ENCODE measurements at regions not wholly inside any gene's neighbourhood (a gene's known extent, or its start where the extent isn't known, plus 50 kb on each side); places are given as distances from the start of the nearest gene placed in this dataset.
"Not testable (repeated sequence)": the region's sequence is repeated elsewhere in the genome, so short reads cannot be mapped to it uniquely, and the experiment has no call there.

GRCh38 chr15:92780843-92781242, 119.3 kb upstream of the CHD2 start:
- H3K9me3 ChIP-seq, result no peaks in the 10 kb centered on the region
- in situ Hi-C loops (cut with MboI; ENCODE audit: low sequenced_read_pairs in 4 of 4) (loop anchor here (25.0 kb wide), 4 partner anchors 231 to 1331 kb away; no protein-coding TSS in a partner anchor), intact Hi-C loops (cut with DNase I; ENCODE audit: low total_unique reads) (no loop called here)
- H3K36me3 ChIP-seq, result no peaks in the 10 kb centered on the region
- DNase-seq, result no peak
- H3K4me1 ChIP-seq, result peaks cover 0 to 3% of the 10 kb centered on the region in 2 donors
- no peak for ATAC-seq
- no peak overlapping the region for H3K27ac ChIP-seq
- no peaks in the 10 kb centered on the region for H3K27me3 ChIP-seq
- H3K4me3 ChIP-seq, result no peak overlapping the region
- TF ChIP-seq, protein P1, sequence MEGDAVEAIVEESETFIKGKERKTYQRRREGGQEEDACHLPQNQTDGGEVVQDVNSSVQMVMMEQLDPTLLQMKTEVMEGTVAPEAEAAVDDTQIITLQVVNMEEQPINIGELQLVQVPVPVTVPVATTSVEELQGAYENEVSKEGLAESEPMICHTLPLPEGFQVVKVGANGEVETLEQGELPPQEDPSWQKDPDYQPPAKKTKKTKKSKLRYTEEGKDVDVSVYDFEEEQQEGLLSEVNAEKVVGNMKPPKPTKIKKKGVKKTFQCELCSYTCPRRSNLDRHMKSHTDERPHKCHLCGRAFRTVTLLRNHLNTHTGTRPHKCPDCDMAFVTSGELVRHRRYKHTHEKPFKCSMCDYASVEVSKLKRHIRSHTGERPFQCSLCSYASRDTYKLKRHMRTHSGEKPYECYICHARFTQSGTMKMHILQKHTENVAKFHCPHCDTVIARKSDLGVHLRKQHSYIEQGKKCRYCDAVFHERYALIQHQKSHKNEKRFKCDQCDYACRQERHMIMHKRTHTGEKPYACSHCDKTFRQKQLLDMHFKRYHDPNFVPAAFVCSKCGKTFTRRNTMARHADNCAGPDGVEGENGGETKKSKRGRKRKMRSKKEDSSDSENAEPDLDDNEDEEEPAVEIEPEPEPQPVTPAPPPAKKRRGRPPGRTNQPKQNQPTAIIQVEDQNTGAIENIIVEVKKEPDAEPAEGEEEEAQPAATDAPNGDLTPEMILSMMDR (IDR thresholded peaks at IDR 0.05 in 4 of 5, conservative IDR thresholded peaks at IDR 0.05 in 1 of 5), result no peak
- no peak for TF ChIP-seq POLR2A (IDR thresholded peaks at IDR 0.05)

GRCh38 chr15:92781925-92782453, 118.1 kb upstream of the CHD2 start:
- peaks cover 0 to 4% of the 10 kb centered on the region in 2 donors for H3K4me1 ChIP-seq
- DNase-seq, result no peak
- no peak overlapping the region for H3K27ac ChIP-seq
- no peaks in the 10 kb centered on the region for H3K9me3 ChIP-seq
- in situ Hi-C loops (cut with MboI; ENCODE audit: low sequenced_read_pairs in 4 of 4), result loop anchor here (25.0 kb wide), 4 partner anchors 230 to 1330 kb away; no protein-coding TSS in a partner anchor
- intact Hi-C loops (cut with DNase I; ENCODE audit: low total_unique reads), result no loop called here
- no peak for ATAC-seq
- H3K4me3 ChIP-seq, result no peak overlapping the region
- TF ChIP-seq POLR2A (IDR thresholded peaks at IDR 0.05), result no peak
- TF ChIP-seq, protein P1 (IDR thresholded peaks at IDR 0.05 in 4 of 5, conservative IDR thresholded peaks at IDR 0.05 in 1 of 5), result no peak
- no peaks in the 10 kb centered on the region for H3K36me3 ChIP-seq
- H3K27me3 ChIP-seq, result no peaks in the 10 kb centered on the region

- in situ Hi-C loops (cut with MboI; ENCODE audit: low sequenced_read_pairs in 4 of 4), result loop anchor here (25.0 kb wide), 4 partner anchors 225 to 1325 kb away; no protein-coding TSS in a partner anchor
- no peak for ATAC-seq
Measured at GRCh38 chr15:92787116-92787515, 113.0 kb upstream of the CHD2 start.

GRCh38 chr15:92788196-92788595, 111.9 kb upstream of the CHD2 start:
- ATAC-seq, result no peak
- Histone ChIP-seq H3K4me1 (peaks cover 0 to 4% of the 10 kb centered on the region in 2 donors), H3K27me3 (no peaks in the 10 kb centered on the region), H3K36me3 (no peaks in the 10 kb centered on the region), H3K4me3 (no peak overlapping the region), H3K27ac (no peak overlapping the region), H3K9me3 (no peaks in the 10 kb centered on the region)
- no peak for TF ChIP-seq POLR2A (IDR thresholded peaks at IDR 0.05)
- TF ChIP-seq, protein P1 (IDR thresholded peaks at IDR 0.05 in 4 of 5, conservative IDR thresholded peaks at IDR 0.05 in 1 of 5), result no peak
- intact Hi-C loops (cut with DNase I; ENCODE audit: low total_unique reads) (no loop called here), in situ Hi-C loops (cut with MboI; ENCODE audit: low sequenced_read_pairs in 4 of 4) (loop anchor here (25.0 kb wide), 4 partner anchors 224 to 1324 kb away; no protein-coding TSS in a partner anchor)
- DNase-seq, result no peak

More at GRCh38 chr15:92787116-92787515, 113.0 kb upstream of the CHD2 start:
- Histone ChIP-seq H3K4me1 (peaks cover 0 to 4% of the 10 kb centered on the region in 2 donors), H3K9me3 (no peaks in the 10 kb centered on the region), H3K36me3 (no peaks in the 10 kb centered on the region), H3K27me3 (no peaks in the 10 kb centered on the region), H3K4me3 (no peak overlapping the region), H3K27ac (no peak overlapping the region)
- intact Hi-C loops (cut with DNase I; ENCODE audit: low total_unique reads), result no loop called here
- TF ChIP-seq, protein P1 (IDR thresholded peaks at IDR 0.05 in 4 of 5, conservative IDR thresholded peaks at IDR 0.05 in 1 of 5), result no peak
- no peak for TF ChIP-seq POLR2A (IDR thresholded peaks at IDR 0.05)
- DNase-seq, result no peak

DNA sequence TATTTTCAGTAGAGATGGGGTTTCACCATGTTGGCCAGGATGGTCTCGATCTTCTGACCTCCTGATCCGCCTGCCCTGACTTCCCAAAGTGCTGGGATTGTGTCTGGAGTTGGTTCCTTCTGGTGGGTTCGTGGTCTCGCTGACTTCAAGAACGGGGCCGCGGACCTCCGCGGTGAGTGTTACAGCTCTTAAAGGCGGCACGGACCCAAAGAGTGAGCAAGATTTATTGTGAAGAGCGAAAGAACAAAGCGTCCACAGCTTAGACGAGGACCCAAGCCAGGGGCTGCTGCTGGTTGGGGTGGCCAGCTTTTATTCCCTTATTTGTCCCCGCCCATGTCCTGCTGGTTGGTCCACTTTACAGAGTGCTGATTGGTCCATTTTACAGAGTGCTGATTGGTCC, 111.3 kb upstream of the CHD2 start:
- H3K4me3 ChIP-seq; H3K36me3 ChIP-seq; H3K9me3 ChIP-seq; H3K4me1 ChIP-seq; DNase-seq; intact Hi-C loops (cut with DNase I; ENCODE audit: low total_unique reads); ATAC-seq; H3K27me3 ChIP-seq; H3K27ac ChIP-seq: not testable (repeated sequence)
- in situ Hi-C loops (cut with MboI; ENCODE audit: low sequenced_read_pairs in 4 of 4), result loop anchor here (25.0 kb wide), 4 partner anchors 224 to 1324 kb away; no protein-coding TSS in a partner anchor

All from gastrocnemius medialis (tissue), 4 donors.